ENCODE measurements at regions not wholly inside any gene's neighbourhood (a gene's known extent, or its start where the extent isn't known, plus 50 kb on each side); places are given as distances from the start of the nearest gene placed in this dataset.

DNA sequence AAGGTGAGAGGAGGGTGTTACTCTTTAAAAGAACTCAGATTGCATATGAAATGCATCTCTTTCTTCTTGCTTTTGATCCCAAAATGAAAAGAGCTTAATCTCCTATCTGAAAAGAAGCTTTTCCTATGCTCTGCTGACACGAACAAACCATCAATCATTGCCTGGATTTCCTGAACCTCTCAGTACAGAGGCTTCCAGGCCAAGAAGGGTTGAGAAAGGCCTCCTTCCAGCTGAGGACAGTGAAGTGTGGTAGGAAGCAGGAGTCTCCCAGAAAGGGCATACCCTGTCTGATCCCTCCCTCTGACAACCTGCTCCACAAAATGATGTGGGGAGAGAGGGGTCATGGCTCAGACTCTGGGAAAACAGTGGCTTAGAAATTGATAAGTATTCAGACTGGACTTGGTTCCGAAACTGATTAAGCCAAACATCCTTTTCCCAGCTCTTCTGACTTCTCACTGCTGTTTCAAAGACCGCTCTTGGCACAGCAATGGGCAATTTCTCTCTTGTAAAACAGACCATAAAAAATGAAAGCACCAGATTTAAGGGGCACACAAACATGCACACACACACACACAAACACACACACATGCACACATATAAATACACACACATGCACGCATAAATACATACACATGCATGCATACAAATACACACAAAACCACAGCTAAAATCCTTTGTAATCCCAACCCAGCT is 310.3 kb downstream of the SIPA1L2 start:
- no peak for TF ChIP-seq YY1 (IDR thresholded peaks at IDR 0.05; ENCODE audit: low read depth)
- TF ChIP-seq, protein P1, sequence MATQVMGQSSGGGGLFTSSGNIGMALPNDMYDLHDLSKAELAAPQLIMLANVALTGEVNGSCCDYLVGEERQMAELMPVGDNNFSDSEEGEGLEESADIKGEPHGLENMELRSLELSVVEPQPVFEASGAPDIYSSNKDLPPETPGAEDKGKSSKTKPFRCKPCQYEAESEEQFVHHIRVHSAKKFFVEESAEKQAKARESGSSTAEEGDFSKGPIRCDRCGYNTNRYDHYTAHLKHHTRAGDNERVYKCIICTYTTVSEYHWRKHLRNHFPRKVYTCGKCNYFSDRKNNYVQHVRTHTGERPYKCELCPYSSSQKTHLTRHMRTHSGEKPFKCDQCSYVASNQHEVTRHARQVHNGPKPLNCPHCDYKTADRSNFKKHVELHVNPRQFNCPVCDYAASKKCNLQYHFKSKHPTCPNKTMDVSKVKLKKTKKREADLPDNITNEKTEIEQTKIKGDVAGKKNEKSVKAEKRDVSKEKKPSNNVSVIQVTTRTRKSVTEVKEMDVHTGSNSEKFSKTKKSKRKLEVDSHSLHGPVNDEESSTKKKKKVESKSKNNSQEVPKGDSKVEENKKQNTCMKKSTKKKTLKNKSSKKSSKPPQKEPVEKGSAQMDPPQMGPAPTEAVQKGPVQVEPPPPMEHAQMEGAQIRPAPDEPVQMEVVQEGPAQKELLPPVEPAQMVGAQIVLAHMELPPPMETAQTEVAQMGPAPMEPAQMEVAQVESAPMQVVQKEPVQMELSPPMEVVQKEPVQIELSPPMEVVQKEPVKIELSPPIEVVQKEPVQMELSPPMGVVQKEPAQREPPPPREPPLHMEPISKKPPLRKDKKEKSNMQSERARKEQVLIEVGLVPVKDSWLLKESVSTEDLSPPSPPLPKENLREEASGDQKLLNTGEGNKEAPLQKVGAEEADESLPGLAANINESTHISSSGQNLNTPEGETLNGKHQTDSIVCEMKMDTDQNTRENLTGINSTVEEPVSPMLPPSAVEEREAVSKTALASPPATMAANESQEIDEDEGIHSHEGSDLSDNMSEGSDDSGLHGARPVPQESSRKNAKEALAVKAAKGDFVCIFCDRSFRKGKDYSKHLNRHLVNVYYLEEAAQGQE (IDR thresholded peaks at IDR 0.05; ENCODE audit: low read depth, low read length): no peak
- TF ChIP-seq POLR2AphosphoS5 (IDR thresholded peaks at IDR 0.05; ENCODE audit: low read depth, low read length): no peak
- TF ChIP-seq EZH2phosphoT487 (IDR thresholded peaks at IDR 0.05; ENCODE audit: borderline replicate concordance, low read depth): no peak
- TF ChIP-seq, protein P2, sequence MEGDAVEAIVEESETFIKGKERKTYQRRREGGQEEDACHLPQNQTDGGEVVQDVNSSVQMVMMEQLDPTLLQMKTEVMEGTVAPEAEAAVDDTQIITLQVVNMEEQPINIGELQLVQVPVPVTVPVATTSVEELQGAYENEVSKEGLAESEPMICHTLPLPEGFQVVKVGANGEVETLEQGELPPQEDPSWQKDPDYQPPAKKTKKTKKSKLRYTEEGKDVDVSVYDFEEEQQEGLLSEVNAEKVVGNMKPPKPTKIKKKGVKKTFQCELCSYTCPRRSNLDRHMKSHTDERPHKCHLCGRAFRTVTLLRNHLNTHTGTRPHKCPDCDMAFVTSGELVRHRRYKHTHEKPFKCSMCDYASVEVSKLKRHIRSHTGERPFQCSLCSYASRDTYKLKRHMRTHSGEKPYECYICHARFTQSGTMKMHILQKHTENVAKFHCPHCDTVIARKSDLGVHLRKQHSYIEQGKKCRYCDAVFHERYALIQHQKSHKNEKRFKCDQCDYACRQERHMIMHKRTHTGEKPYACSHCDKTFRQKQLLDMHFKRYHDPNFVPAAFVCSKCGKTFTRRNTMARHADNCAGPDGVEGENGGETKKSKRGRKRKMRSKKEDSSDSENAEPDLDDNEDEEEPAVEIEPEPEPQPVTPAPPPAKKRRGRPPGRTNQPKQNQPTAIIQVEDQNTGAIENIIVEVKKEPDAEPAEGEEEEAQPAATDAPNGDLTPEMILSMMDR (IDR thresholded peaks at IDR 0.05): no peak
- no peak for TF ChIP-seq JUND (IDR thresholded peaks at IDR 0.05)
- TF ChIP-seq SMC3 (IDR thresholded peaks at IDR 0.05; ENCODE audit: low read depth, low read length): no peak
- TF ChIP-seq FOXM1 (IDR thresholded peaks at IDR 0.05; ENCODE audit: low read depth): no peak
- TF ChIP-seq EP300 (IDR thresholded peaks at IDR 0.05; ENCODE audit: borderline replicate concordance in 1 of 2, low read depth in 1 of 2, low read length in 1 of 2): no peak
- no peak for TF ChIP-seq GABPA (IDR thresholded peaks at IDR 0.05; ENCODE audit: low read depth)
- TF ChIP-seq, protein P3, sequence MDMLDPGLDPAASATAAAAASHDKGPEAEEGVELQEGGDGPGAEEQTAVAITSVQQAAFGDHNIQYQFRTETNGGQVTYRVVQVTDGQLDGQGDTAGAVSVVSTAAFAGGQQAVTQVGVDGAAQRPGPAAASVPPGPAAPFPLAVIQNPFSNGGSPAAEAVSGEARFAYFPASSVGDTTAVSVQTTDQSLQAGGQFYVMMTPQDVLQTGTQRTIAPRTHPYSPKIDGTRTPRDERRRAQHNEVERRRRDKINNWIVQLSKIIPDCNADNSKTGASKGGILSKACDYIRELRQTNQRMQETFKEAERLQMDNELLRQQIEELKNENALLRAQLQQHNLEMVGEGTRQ (IDR thresholded peaks at IDR 0.05; ENCODE audit: borderline replicate concordance, low read depth, low read length): no peak
- no peak for TF ChIP-seq RCOR1 (IDR thresholded peaks at IDR 0.05; ENCODE audit: low read length)
- TF ChIP-seq, protein P4, sequence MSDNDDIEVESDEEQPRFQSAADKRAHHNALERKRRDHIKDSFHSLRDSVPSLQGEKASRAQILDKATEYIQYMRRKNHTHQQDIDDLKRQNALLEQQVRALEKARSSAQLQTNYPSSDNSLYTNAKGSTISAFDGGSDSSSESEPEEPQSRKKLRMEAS (IDR thresholded peaks at IDR 0.05; ENCODE audit: low read depth): no peak

Data from SK-N-SH (cell line).